GM12878 (cell line): ENCODE measurements at regions not wholly inside any gene's neighbourhood (a gene's known extent, or its start where the extent isn't known, plus 50 kb on each side); places are given as distances from the start of the nearest gene placed in this dataset.

ENCODE experiments used
- CTCF ChIP-seq, 3 experiments: IDR thresholded peaks in 2 of 3; conservative IDR thresholded peaks in 1 of 3; 2 replicates each; pipeline ENCODE4 v1.5.1; 2011; ENCODE audit warnings: low read depth in 3 of 3, low read length in 3 of 3, mild to moderate bottlenecking in 3 of 3, control low read depth in 2 of 3, moderate library complexity in 2 of 3, inconsistent platforms in 1 of 3, mixed read lengths in 1 of 3; ENCODE audit not compliant: control insufficient read depth in 2 of 3, insufficient read depth in 1 of 3; ENCODE audit errors: extremely low read depth in 1 of 3
- POLR2AphosphoS5 ChIP-seq: IDR thresholded peaks from 2 replicates; pipeline ENCODE4 v1.6.1; 2011; ENCODE audit warnings: mild to moderate bottlenecking, low read length, inconsistent platforms
- ZBTB11 ChIP-seq: fragments of 450-650 bp; formaldehyde crosslinking; IDR thresholded peaks from 2 replicates; pipeline ENCODE4 v1.5.0; 2022; ENCODE audit warnings: mild to moderate bottlenecking, missing genetic modification characterization
- ZZZ3 ChIP-seq: IDR thresholded peaks from 2 replicates; pipeline ENCODE4 v1.6.1; 2011; ENCODE audit warnings: low read depth; ENCODE audit not compliant: control insufficient read depth, insufficient read length
- TF ChIP-seq, protein P1 (sequence below): IDR thresholded peaks from 2 replicates; pipeline ENCODE4 v1.6.1; 2012; ENCODE audit warnings: improper control_type of control experiment, low read depth, low read length; ENCODE audit not compliant: insufficient replicate concordance

DNA sequence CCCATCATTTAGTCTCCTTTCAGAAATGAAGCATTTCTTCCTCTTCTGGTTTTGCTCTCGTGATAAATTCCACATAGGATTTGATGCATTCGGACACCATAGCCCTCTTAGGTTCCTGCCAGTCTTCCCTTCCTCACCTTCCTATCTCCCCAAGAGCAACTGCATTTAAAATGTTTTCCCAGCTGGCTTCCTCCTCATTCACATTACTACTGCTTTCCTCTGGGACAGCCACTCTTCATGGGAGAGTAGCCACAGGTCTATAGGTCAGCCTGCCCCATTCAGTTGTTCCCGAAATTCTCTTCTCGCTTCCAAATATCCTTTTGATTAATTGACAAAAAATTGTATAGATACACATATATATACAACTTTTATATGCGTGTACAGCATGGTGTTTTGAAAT is 214.2 kb upstream of the PDE10A start:
- TF ChIP-seq ZBTB11 (CRISPR knock-in tag) (no peak), CTCF (IDR thresholded peaks at IDR 0.05 in 2 of 3, conservative IDR thresholded peaks at IDR 0.05 in 1 of 3; ENCODE audit: control insufficient read depth in 2 of 3, extremely low read depth in 1 of 3, insufficient read depth in 1 of 3, low read depth in 3 of 3, low read length in 3 of 3) (no peak), ZZZ3 (no peak), POLR2AphosphoS5 (no peak)
- TF ChIP-seq, protein P1, sequence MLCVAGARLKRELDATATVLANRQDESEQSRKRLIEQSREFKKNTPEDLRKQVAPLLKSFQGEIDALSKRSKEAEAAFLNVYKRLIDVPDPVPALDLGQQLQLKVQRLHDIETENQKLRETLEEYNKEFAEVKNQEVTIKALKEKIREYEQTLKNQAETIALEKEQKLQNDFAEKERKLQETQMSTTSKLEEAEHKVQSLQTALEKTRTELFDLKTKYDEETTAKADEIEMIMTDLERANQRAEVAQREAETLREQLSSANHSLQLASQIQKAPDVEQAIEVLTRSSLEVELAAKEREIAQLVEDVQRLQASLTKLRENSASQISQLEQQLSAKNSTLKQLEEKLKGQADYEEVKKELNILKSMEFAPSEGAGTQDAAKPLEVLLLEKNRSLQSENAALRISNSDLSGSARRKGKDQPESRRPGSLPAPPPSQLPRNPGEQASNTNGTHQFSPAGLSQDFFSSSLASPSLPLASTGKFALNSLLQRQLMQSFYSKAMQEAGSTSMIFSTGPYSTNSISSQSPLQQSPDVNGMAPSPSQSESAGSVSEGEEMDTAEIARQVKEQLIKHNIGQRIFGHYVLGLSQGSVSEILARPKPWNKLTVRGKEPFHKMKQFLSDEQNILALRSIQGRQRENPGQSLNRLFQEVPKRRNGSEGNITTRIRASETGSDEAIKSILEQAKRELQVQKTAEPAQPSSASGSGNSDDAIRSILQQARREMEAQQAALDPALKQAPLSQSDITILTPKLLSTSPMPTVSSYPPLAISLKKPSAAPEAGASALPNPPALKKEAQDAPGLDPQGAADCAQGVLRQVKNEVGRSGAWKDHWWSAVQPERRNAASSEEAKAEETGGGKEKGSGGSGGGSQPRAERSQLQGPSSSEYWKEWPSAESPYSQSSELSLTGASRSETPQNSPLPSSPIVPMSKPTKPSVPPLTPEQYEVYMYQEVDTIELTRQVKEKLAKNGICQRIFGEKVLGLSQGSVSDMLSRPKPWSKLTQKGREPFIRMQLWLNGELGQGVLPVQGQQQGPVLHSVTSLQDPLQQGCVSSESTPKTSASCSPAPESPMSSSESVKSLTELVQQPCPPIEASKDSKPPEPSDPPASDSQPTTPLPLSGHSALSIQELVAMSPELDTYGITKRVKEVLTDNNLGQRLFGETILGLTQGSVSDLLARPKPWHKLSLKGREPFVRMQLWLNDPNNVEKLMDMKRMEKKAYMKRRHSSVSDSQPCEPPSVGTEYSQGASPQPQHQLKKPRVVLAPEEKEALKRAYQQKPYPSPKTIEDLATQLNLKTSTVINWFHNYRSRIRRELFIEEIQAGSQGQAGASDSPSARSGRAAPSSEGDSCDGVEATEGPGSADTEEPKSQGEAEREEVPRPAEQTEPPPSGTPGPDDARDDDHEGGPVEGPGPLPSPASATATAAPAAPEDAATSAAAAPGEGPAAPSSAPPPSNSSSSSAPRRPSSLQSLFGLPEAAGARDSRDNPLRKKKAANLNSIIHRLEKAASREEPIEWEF, result no peak
